PC-3 (cell line): ENCODE measurements at regions not wholly inside any gene's neighbourhood (a gene's known extent, or its start where the extent isn't known, plus 50 kb on each side); places are given as distances from the start of the nearest gene placed in this dataset.
"Not testable (repeated sequence)": the region's sequence is repeated elsewhere in the genome, so short reads cannot be mapped to it uniquely, and the experiment has no call there.

Experiments used
- CTCF ChIP-seq: fragments of 300-600 bp; sonication (generic); conservative IDR thresholded peaks from 2 replicates; pipeline ENCODE4 v1.5.1; 2017; ENCODE audit warnings: antibody characterized with exemption, low read depth, mild to moderate bottlenecking, low read length
- EZH2phosphoT487 ChIP-seq: fragments of 300-600 bp; sonication (generic); IDR thresholded peaks from 2 replicates; pipeline ENCODE4 v1.6.1; 2018; ENCODE audit warnings: mild to moderate bottlenecking, antibody characterized with exemption, low read length, borderline replicate concordance

- TF ChIP-seq CTCF, EZH2phosphoT487: not testable (repeated sequence)
These were observed 117.5 kb upstream of the FBXO28 start for GRCh38 chr1:223996376-223996775.
